ENCODE measurements at regions not wholly inside any gene's neighbourhood (a gene's known extent, or its start where the extent isn't known, plus 50 kb on each side); places are given as distances from the start of the nearest gene placed in this dataset.
"Not testable (repeated sequence)": the region's sequence is repeated elsewhere in the genome, so short reads cannot be mapped to it uniquely, and the experiment has no call there.

GRCh38 chr6:27145731-27146455 is 101.6 kb upstream of the PRSS16 start:
- H3K4me1 ChIP-seq (ENCODE audit: insufficient read depth, low read length) = 0 out of 2 replicates have a peak, but pooled peaks cover 14% of the 10 kb centered on the region
- peak overlapping the region; percentile 65 for H3K9ac ChIP-seq (ENCODE audit: low read depth, low read length)
- H3K9me3 ChIP-seq (ENCODE audit: control insufficient read depth, insufficient read depth, low read length) = no peaks in the 10 kb centered on the region
- H3K36me3 ChIP-seq (ENCODE audit: insufficient read depth, low read length) = no peaks in the 10 kb centered on the region

DNA sequence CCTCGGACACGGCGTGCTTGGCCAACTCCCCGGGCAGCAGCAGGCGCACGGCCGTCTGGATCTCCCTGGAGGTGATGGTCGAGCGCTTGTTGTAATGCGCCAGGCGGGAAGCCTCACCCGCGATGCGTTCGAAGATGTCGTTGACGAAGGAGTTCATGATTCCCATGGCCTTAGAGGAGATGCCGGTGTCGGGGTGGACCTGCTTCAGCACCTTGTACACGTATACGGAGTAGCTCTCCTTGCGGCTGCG is 101.1 kb upstream of the PRSS16 start:
- H3K36me3 ChIP-seq (ENCODE audit: insufficient read depth, low read length); H3K9me3 ChIP-seq (ENCODE audit: control insufficient read depth, insufficient read depth, low read length): not testable (repeated sequence)
- Histone ChIP-seq H3K4me1 (ENCODE audit: insufficient read depth, low read length) (0 out of 2 replicates have a peak, but pooled peaks cover 14% of the 10 kb centered on the region), H3K9ac (ENCODE audit: low read depth, low read length) (peak overlapping the region; percentile 65)

GRCh38 chr6:27146706-27147505 is 100.6 kb upstream of the PRSS16 start:
- Histone ChIP-seq H3K9me3 (ENCODE audit: control insufficient read depth, insufficient read depth, low read length) (no peaks in the 10 kb centered on the region), H3K9ac (ENCODE audit: low read depth, low read length) (peak overlapping the region; percentile 65), H3K4me1 (ENCODE audit: insufficient read depth, low read length) (0 out of 2 replicates have a peak, but pooled peaks cover 14% of the 10 kb centered on the region), H3K36me3 (ENCODE audit: insufficient read depth, low read length) (no peaks in the 10 kb centered on the region)

DNA sequence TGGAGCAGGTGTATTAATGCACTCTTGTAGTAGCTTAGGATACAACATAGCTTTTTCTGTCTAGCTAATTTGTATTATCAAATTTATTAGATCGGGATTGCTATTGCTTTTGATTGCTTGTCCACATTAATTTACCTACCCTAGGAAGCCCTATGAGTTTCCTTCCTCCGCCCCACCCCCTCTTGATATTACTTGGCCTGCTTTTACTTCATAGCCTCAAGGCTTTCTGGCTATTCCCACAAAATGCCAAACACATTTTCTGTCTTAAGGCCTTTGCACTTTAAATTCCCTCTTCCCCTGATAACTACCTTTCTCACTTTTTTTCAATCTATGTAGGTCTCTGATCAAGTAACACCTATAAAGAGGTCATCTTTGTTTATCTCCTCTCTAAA is 99.1 kb upstream of the PRSS16 start:
- Histone ChIP-seq H3K4me1 (ENCODE audit: insufficient read depth, low read length) (0 out of 2 replicates have a peak, but pooled peaks cover 14% of the 10 kb centered on the region), H3K36me3 (ENCODE audit: insufficient read depth, low read length) (no peaks in the 10 kb centered on the region), H3K9me3 (ENCODE audit: control insufficient read depth, insufficient read depth, low read length) (no peaks in the 10 kb centered on the region), H3K9ac (ENCODE audit: low read depth, low read length) (no peak overlapping the region)

DNA sequence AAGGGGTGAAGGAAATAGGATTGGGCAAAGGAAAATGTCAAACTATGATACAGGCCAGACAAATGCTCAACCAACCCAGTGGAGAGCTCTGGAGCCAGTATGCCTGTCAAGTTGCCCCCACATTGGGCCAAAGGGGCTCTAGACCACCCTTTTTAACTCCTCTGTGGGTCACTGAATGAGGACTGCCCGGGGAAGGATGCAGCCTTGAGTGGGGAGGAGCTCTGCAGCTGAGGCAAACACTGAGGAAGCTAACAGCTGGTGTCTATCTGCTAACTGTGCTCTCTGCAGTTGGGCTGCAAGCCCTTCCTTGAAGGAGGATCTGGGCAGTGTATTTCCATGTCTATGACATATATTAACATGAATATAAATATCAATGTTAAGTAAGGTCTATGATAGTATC is 98.4 kb upstream of the PRSS16 start:
- Histone ChIP-seq H3K9ac (ENCODE audit: low read depth, low read length) (no peak overlapping the region), H3K4me1 (ENCODE audit: insufficient read depth, low read length) (0 out of 2 replicates have a peak, but pooled peaks cover 14% of the 10 kb centered on the region), H3K9me3 (ENCODE audit: control insufficient read depth, insufficient read depth, low read length) (no peaks in the 10 kb centered on the region), H3K36me3 (ENCODE audit: insufficient read depth, low read length) (no peaks in the 10 kb centered on the region)

DNA sequence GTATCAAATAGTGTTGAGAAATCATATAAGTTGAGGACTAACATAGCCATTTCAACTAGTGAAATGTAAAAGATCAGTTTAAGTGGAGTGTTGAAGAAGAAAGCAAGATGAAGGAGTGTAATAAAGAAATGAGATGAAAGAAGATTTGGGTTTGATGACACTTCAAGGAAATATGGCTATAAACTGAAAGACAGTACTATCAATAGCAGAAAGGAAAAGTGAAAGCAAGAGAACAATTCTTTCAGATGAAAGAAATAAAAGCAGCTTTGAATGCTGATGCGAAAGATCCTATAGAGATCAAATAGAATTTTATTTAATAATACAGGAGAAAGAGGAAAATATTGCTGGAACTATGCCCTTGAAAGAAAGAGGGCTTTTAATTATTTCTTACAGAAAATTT is 92.8 kb upstream of the PRSS16 start:
- H3K36me3 ChIP-seq (ENCODE audit: insufficient read depth, low read length) = no peaks in the 10 kb centered on the region
- peaks cover 4% of the 10 kb centered on the region; the same call in 1 of the 2 replicates for H3K4me1 ChIP-seq (ENCODE audit: insufficient read depth, low read length)
- H3K9ac ChIP-seq (ENCODE audit: low read depth, low read length) = no peak overlapping the region
- no peaks in the 10 kb centered on the region for H3K9me3 ChIP-seq (ENCODE audit: control insufficient read depth, insufficient read depth, low read length)

DNA sequence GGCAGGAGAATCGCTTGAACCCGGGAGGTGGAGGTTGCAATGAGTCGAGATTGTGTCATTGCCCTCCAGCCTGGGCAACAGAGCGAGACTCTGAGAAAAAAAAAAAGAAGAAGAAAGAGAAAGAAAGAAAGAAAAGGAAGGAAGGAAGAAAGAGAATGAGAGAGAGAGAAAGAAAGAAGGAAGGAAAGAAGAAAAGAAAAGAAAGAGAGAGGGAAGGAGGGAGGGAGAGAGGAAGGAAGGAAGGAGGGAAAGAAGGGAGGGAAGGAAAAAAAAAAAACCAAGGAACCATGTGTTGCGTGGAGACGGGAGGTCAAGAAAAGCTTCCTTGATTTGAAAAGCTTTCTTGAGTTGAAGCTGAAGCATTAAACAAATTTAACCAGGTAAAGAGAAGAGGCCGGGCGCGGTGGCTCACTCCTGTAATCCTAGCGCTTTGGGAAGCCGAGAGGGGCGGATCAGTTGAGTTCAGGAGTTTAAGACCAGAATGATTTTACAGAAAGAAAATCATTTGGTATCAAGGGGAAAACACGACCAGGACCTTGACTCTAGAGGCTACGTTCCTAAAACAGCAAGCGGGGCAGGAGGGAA is 90.5 kb upstream of the PRSS16 start:
- H3K4me1 ChIP-seq (ENCODE audit: insufficient read depth, low read length) = peaks cover 17% of the 10 kb centered on the region
- H3K9me3 ChIP-seq (ENCODE audit: control insufficient read depth, insufficient read depth, low read length) = no peaks in the 10 kb centered on the region
- H3K36me3 ChIP-seq (ENCODE audit: insufficient read depth, low read length) = no peaks in the 10 kb centered on the region
- peak overlapping the region; percentile 83 for H3K9ac ChIP-seq (ENCODE audit: low read depth, low read length)

DNA sequence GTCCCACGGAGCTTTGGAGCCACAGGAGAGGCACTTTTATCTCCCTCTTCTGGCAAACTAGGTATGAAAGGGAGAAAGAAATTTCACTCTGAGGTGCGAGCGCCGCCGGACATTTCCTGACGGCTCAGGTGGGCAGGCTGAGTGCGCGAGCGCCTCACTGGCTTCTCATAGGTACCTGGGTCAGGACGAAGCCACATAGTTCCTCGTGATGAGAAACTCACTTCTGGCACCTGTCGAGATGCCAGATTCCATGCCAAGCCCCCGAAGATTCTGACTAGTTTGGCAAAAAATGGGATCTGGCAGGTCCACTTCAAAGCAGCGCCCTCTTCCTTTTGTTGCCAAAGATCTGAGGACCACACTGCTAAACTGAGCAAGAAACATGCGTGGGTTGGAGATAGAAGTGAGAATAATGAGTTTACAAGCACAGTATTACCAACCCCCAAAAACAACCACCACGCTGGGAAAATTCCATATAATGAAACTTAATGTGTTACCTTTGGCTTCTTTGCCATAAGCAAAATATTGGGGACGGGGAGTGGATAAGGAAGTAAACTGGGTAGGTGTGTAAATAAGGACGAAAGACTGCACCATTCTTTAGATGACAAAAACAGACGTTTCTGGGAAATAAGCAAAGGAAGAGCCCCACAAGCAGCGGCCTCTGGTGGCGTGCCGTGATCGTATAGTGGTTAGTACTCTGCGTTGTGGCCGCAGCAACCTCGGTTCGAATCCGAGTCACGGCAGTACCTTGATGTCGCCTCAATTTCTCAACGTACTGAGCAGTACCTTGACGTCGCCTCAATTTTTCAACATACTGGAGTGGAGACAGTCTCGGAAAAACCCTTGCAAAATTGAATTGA is 89.8 kb upstream of the PRSS16 start:
- Histone ChIP-seq H3K4me1 (ENCODE audit: insufficient read depth, low read length) (peaks cover 17% of the 10 kb centered on the region), H3K9ac (ENCODE audit: low read depth, low read length) (peak overlapping the region; percentile 83), H3K9me3 (ENCODE audit: control insufficient read depth, insufficient read depth, low read length) (no peaks in the 10 kb centered on the region), H3K36me3 (ENCODE audit: insufficient read depth, low read length) (no peaks in the 10 kb centered on the region)

- Histone ChIP-seq H3K36me3 (ENCODE audit: insufficient read depth, low read length) (no peaks in the 10 kb centered on the region), H3K9me3 (ENCODE audit: control insufficient read depth, insufficient read depth, low read length) (no peaks in the 10 kb centered on the region), H3K9ac (ENCODE audit: low read depth, low read length) (peak overlapping the region; percentile 10; the same call in 1 of the 2 replicates), H3K4me1 (ENCODE audit: insufficient read depth, low read length) (peaks cover 17% of the 10 kb centered on the region)
Measured at GRCh38 chr6:27158316-27158643, 89.2 kb upstream of the PRSS16 start.

DNA sequence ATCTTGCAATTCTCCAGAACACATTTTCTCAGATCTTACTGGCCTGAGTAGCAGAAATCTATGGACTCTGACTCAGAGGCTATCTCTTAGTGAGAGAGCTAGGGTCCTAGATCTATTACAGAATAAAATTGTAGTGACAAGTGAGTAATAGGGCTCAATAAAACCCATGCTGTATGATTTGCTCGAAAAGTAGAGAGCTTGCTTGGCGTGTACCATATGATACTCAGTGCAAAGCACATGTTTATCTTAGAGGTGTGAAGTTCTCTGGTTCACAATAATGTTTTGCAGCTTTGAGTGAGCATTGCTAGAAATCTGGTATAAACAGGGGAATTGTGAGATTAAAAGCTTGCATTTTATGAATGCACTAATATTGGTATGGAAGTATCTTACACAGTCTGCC is 87.8 kb upstream of the PRSS16 start:
- no peak overlapping the region for H3K9ac ChIP-seq (ENCODE audit: low read depth, low read length)
- peaks cover 17% of the 10 kb centered on the region for H3K4me1 ChIP-seq (ENCODE audit: insufficient read depth, low read length)
- no peaks in the 10 kb centered on the region for H3K36me3 ChIP-seq (ENCODE audit: insufficient read depth, low read length)
- H3K9me3 ChIP-seq (ENCODE audit: control insufficient read depth, insufficient read depth, low read length) = no peaks in the 10 kb centered on the region

DNA sequence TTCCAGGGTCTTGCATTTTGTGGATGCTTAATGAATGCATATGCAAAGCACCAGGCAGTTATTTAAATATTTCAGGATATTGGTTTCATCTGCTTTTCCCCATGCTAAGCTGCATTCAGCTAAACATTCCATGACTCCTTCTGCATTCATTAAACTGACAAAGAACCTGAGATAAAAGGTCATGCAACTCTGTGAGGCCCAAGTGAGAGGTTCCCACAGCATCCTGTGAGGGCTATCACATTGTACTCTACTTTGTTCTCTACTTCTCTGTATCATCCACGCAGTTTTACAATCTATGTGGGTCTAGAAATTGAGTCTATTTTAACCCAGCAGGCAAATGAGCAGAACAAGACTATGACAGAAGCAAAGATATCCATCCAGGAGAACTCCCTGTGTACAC is 86.4 kb upstream of the PRSS16 start:
- Histone ChIP-seq H3K9ac (ENCODE audit: low read depth, low read length) (0 out of 2 replicates have a peak overlapping the region, but pooled peaks have one; percentile 1), H3K9me3 (ENCODE audit: control insufficient read depth, insufficient read depth, low read length) (no peaks in the 10 kb centered on the region), H3K4me1 (ENCODE audit: insufficient read depth, low read length) (peaks cover 13% of the 10 kb centered on the region), H3K36me3 (ENCODE audit: insufficient read depth, low read length) (no peaks in the 10 kb centered on the region)

GRCh38 chr6:27161603-27161945 is 85.9 kb upstream of the PRSS16 start:
- no peaks in the 10 kb centered on the region for H3K36me3 ChIP-seq (ENCODE audit: insufficient read depth, low read length)
- peaks cover 13% of the 10 kb centered on the region for H3K4me1 ChIP-seq (ENCODE audit: insufficient read depth, low read length)
- H3K9ac ChIP-seq (ENCODE audit: low read depth, low read length) = 0 out of 2 replicates have a peak overlapping the region, but pooled peaks have one; percentile 1
- H3K9me3 ChIP-seq (ENCODE audit: control insufficient read depth, insufficient read depth, low read length) = no peaks in the 10 kb centered on the region

DNA sequence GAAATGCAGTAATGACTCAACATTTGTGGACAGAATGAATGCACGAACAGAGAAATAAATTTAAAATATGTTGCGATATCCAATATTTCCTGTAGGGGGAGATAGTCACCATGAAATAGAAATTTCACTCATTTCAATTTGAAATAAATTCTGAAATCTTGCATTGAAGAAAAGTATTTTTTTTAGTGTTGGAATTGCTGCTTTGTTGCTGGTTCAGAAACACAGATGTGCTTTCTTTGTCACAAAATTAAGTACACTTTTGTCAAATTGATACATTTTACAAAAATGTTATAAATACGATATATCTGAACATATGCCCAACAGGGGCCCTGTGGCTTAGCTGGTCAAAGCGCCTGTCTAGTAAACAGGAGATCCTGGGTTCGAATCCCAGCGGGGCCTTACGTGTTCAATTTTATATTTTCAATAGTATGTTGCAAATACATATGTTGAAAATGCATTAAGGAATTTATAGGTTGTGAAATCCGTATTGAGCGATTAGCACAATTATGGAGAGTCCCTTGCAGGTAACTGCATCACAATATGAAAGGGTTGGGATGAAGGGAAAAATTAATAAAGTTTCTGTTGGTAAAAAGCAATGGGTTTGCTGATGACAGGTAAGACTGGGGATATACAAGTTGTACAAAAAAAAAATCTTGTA is 85.4 kb upstream of the PRSS16 start:
- Histone ChIP-seq H3K9me3 (ENCODE audit: control insufficient read depth, insufficient read depth, low read length) (no peaks in the 10 kb centered on the region), H3K9ac (ENCODE audit: low read depth, low read length) (no peak overlapping the region), H3K4me1 (ENCODE audit: insufficient read depth, low read length) (peaks cover 13% of the 10 kb centered on the region)

DNA sequence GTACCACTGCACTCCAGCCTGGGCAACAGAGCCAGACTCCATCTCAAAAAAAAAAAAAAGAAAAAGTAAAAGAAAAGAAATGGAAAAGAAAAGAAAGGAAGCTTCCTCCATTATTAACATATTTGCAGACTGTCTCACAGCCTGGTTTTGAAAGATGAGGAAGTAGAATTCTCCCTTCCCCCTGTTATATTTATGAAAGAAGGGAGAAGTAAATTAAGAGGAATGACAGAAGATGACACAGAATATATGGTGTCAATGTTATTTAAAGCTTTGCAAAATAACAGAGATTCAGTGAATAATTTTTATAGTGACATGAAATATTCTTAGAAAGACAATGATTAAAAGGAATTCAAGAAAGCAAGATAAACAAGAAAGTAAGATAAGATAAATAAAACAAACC is 83.7 kb upstream of the PRSS16 start:
- no peaks in the 10 kb centered on the region for H3K36me3 ChIP-seq (ENCODE audit: insufficient read depth, low read length)
- no peak overlapping the region for H3K9ac ChIP-seq (ENCODE audit: low read depth, low read length)
- H3K4me1 ChIP-seq (ENCODE audit: insufficient read depth, low read length) = peaks cover 19% of the 10 kb centered on the region
- H3K9me3 ChIP-seq (ENCODE audit: control insufficient read depth, insufficient read depth, low read length) = no peaks in the 10 kb centered on the region

More for the DNA sequence above, 85.4 kb upstream of the PRSS16 start:
- no peaks in the 10 kb centered on the region for H3K36me3 ChIP-seq (ENCODE audit: insufficient read depth, low read length)

All from ES-I3 (cell line).